ENCODE measurements at regions not wholly inside any gene's neighbourhood (a gene's known extent, or its start where the extent isn't known, plus 50 kb on each side); places are given as distances from the start of the nearest gene placed in this dataset.

- FAIRE-seq (no peak), DNase-seq (ENCODE audit: low read depth, low spot score) (no peak)
- Histone ChIP-seq H3K4me1 (ENCODE audit: control insufficient read depth, extremely low read depth, insufficient read depth, low read length) (no peaks in the 10 kb centered on the region), H3K79me2 (ENCODE audit: control insufficient read depth, insufficient read depth, low read length) (no peaks in the 10 kb centered on the region), H3K4me3 (replicated peaks in 1 of 3; ENCODE audit: insufficient read depth in 1 of 3, low read depth in 1 of 3, low read length in 3 of 3) (no peak overlapping the region), H3K9me3 (replicated peaks; ENCODE audit: control insufficient read depth, insufficient read depth, low read length) (no peaks in the 10 kb centered on the region), H2AFZ (ENCODE audit: low read depth, low read length) (no peak overlapping the region), H4K20me1 (replicated peaks; ENCODE audit: control insufficient read depth, extremely low read depth, insufficient read depth, low read length) (no peaks in the 10 kb centered on the region), H3K9ac (replicated peaks; ENCODE audit: extremely low read depth, insufficient read depth, low read length) (no peak overlapping the region), H3K27me3 (ENCODE audit: control insufficient read depth in 2 of 2, insufficient read depth in 2 of 2, low read length in 2 of 2) (no peaks in the 10 kb centered on the region), H3K4me2 (ENCODE audit: insufficient read depth, low read length) (no peak overlapping the region), H3K36me3 (ENCODE audit: control insufficient read depth in 2 of 2, extremely low read depth in 1 of 2, insufficient read depth in 2 of 2, low read length in 2 of 2) (no peaks in the 10 kb centered on the region), H3K27ac (ENCODE audit: insufficient read depth, low read depth, low read length) (no peak overlapping the region), H3K9me1 (replicated peaks; ENCODE audit: control insufficient read depth, extremely low read depth, insufficient read depth, low read length) (no peaks in the 10 kb centered on the region)
- no TSS peak for BruUV-seq (replicated peaks)
- POLR2A ChIA-PET: no interaction called here
- dilution Hi-C loops (cut with MboI; ENCODE audit: extremely low pct_ligation_motif_present, low sequenced_read_pairs): no loop called here
- CTCF ChIA-PET: no interaction called here
- intact Hi-C loops (cut with micrococcal nuclease): no loop called here
- TF ChIP-seq, protein P1, sequence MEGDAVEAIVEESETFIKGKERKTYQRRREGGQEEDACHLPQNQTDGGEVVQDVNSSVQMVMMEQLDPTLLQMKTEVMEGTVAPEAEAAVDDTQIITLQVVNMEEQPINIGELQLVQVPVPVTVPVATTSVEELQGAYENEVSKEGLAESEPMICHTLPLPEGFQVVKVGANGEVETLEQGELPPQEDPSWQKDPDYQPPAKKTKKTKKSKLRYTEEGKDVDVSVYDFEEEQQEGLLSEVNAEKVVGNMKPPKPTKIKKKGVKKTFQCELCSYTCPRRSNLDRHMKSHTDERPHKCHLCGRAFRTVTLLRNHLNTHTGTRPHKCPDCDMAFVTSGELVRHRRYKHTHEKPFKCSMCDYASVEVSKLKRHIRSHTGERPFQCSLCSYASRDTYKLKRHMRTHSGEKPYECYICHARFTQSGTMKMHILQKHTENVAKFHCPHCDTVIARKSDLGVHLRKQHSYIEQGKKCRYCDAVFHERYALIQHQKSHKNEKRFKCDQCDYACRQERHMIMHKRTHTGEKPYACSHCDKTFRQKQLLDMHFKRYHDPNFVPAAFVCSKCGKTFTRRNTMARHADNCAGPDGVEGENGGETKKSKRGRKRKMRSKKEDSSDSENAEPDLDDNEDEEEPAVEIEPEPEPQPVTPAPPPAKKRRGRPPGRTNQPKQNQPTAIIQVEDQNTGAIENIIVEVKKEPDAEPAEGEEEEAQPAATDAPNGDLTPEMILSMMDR (IDR thresholded peaks at IDR 0.05; ENCODE audit: extremely low read depth in 1 of 2, insufficient read depth in 1 of 2, low read depth in 1 of 2, low read length in 2 of 2): no peak
- no peak for TF ChIP-seq POLR2A (IDR thresholded peaks at IDR 0.05; ENCODE audit: low read depth, low read length)
- no peak for TF ChIP-seq MYC (IDR thresholded peaks at IDR 0.05; ENCODE audit: low read depth, low read length)
- TF ChIP-seq EZH2 (IDR thresholded peaks at IDR 0.05; ENCODE audit: borderline replicate concordance, low read depth, low read length, severe bottlenecking): no peak
- no peak for TF ChIP-seq FOS (IDR thresholded peaks at IDR 0.05; ENCODE audit: borderline replicate concordance, insufficient read depth, low read length)
- TF ChIP-seq GATA2 (IDR thresholded peaks at IDR 0.05; ENCODE audit: insufficient read depth, insufficient read length, low read depth, low read length): no peak
- no peak for TF ChIP-seq POLR2AphosphoS5 (IDR thresholded peaks at IDR 0.05; ENCODE audit: insufficient read depth, low read depth, low read length)
- no peak for TF ChIP-seq MAX (IDR thresholded peaks at IDR 0.05; ENCODE audit: insufficient read depth, insufficient read length)
- TF ChIP-seq JUN (IDR thresholded peaks at IDR 0.05; ENCODE audit: borderline replicate concordance, insufficient read depth, insufficient read length, low read depth): no peak
Observed at GRCh38 chr18:47735041-47735702, 195.3 kb downstream of the SMAD2 start.
